ENCODE measurements at regions not wholly inside any gene's neighbourhood (a gene's known extent, or its start where the extent isn't known, plus 50 kb on each side); places are given as distances from the start of the nearest gene placed in this dataset.

GRCh38 chr18:38310936-38311335 lies 745.3 kb upstream of the CELF4 start:
- Histone ChIP-seq H2AFZ (ENCODE audit: low read depth, low read length) (no peak overlapping the region), H3K27ac (ENCODE audit: insufficient read depth, low read depth, low read length) (no peak overlapping the region), H3K4me3 (replicated peaks in 1 of 3; ENCODE audit: insufficient read depth in 1 of 3, low read depth in 1 of 3, low read length in 3 of 3) (no peak overlapping the region), H3K4me2 (ENCODE audit: insufficient read depth, low read length) (no peak overlapping the region), H3K9me3 (replicated peaks; ENCODE audit: control insufficient read depth, insufficient read depth, low read length) (peaks cover 2% of the 10 kb centered on the region), H3K9ac (replicated peaks; ENCODE audit: extremely low read depth, insufficient read depth, low read length) (no peak overlapping the region), H3K27me3 (ENCODE audit: control insufficient read depth in 2 of 2, insufficient read depth in 2 of 2, low read length in 2 of 2) (no peaks in the 10 kb centered on the region), H3K79me2 (ENCODE audit: control insufficient read depth, insufficient read depth, low read length) (no peaks in the 10 kb centered on the region), H4K20me1 (replicated peaks; ENCODE audit: control insufficient read depth, extremely low read depth, insufficient read depth, low read length) (no peaks in the 10 kb centered on the region), H3K4me1 (ENCODE audit: control insufficient read depth, extremely low read depth, insufficient read depth, low read length) (no peaks in the 10 kb centered on the region), H3K9me1 (replicated peaks; ENCODE audit: control insufficient read depth, extremely low read depth, insufficient read depth, low read length) (no peaks in the 10 kb centered on the region), H3K36me3 (ENCODE audit: control insufficient read depth in 2 of 2, extremely low read depth in 1 of 2, insufficient read depth in 2 of 2, low read length in 2 of 2) (no peaks in the 10 kb centered on the region)
- no peak for DNase-seq (ENCODE audit: low read depth, low spot score)
- FAIRE-seq: no peak
- CTCF ChIA-PET: no interaction called here
- TF ChIP-seq POLR2AphosphoS5 (IDR thresholded peaks at IDR 0.05; ENCODE audit: insufficient read depth, low read depth, low read length): no peak
- TF ChIP-seq FOS (IDR thresholded peaks at IDR 0.05; ENCODE audit: borderline replicate concordance, insufficient read depth, low read length): no peak
- no peak for TF ChIP-seq GATA2 (IDR thresholded peaks at IDR 0.05; ENCODE audit: insufficient read depth, insufficient read length, low read depth, low read length)
- TF ChIP-seq, protein P1, sequence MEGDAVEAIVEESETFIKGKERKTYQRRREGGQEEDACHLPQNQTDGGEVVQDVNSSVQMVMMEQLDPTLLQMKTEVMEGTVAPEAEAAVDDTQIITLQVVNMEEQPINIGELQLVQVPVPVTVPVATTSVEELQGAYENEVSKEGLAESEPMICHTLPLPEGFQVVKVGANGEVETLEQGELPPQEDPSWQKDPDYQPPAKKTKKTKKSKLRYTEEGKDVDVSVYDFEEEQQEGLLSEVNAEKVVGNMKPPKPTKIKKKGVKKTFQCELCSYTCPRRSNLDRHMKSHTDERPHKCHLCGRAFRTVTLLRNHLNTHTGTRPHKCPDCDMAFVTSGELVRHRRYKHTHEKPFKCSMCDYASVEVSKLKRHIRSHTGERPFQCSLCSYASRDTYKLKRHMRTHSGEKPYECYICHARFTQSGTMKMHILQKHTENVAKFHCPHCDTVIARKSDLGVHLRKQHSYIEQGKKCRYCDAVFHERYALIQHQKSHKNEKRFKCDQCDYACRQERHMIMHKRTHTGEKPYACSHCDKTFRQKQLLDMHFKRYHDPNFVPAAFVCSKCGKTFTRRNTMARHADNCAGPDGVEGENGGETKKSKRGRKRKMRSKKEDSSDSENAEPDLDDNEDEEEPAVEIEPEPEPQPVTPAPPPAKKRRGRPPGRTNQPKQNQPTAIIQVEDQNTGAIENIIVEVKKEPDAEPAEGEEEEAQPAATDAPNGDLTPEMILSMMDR (IDR thresholded peaks at IDR 0.05; ENCODE audit: extremely low read depth in 1 of 2, insufficient read depth in 1 of 2, low read depth in 1 of 2, low read length in 2 of 2): no peak
- TF ChIP-seq JUN (IDR thresholded peaks at IDR 0.05; ENCODE audit: borderline replicate concordance, insufficient read depth, insufficient read length, low read depth): no peak
- TF ChIP-seq MYC (IDR thresholded peaks at IDR 0.05; ENCODE audit: low read depth, low read length): no peak
- TF ChIP-seq, protein P2, sequence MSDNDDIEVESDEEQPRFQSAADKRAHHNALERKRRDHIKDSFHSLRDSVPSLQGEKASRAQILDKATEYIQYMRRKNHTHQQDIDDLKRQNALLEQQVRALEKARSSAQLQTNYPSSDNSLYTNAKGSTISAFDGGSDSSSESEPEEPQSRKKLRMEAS (IDR thresholded peaks at IDR 0.05; ENCODE audit: insufficient read depth, insufficient read length): no peak
- no peak for TF ChIP-seq POLR2A (IDR thresholded peaks at IDR 0.05; ENCODE audit: low read depth, low read length)
- TF ChIP-seq EZH2 (IDR thresholded peaks at IDR 0.05; ENCODE audit: borderline replicate concordance, low read depth, low read length, severe bottlenecking): no peak
- dilution Hi-C loops (cut with MboI; ENCODE audit: extremely low pct_ligation_motif_present, low sequenced_read_pairs): no loop called here
- POLR2A ChIA-PET: no interaction called here
- intact Hi-C loops (cut with micrococcal nuclease): no loop called here
- BruUV-seq (replicated peaks): no TSS peak

Measured in endothelial cell of umbilical vein (primary cell).